ENCODE measurements at regions not wholly inside any gene's neighbourhood (a gene's known extent, or its start where the extent isn't known, plus 50 kb on each side); places are given as distances from the start of the nearest gene placed in this dataset.

GRCh38 chr20:17108896-17109295 lies 117.9 kb upstream of the PCSK2 start:
- Histone ChIP-seq H3K4me3 (no peak overlapping the region), H3K36me3 (no peaks in the 10 kb centered on the region), H3K4me1 (no peaks in the 10 kb centered on the region), H3K9me3 (replicated peaks) (no peaks in the 10 kb centered on the region), H3K27me3 (no peaks in the 10 kb centered on the region), H3K27ac (no peak overlapping the region)
- DNase-seq, result no peak

GRCh38 chr20:17109307-17109706 lies 117.5 kb upstream of the PCSK2 start:
- Histone ChIP-seq H3K9me3 (replicated peaks) (no peaks in the 10 kb centered on the region), H3K27ac (no peak overlapping the region), H3K4me1 (no peaks in the 10 kb centered on the region), H3K36me3 (no peaks in the 10 kb centered on the region), H3K27me3 (no peaks in the 10 kb centered on the region), H3K4me3 (no peak overlapping the region)
- DNase-seq, result no peak

DNA sequence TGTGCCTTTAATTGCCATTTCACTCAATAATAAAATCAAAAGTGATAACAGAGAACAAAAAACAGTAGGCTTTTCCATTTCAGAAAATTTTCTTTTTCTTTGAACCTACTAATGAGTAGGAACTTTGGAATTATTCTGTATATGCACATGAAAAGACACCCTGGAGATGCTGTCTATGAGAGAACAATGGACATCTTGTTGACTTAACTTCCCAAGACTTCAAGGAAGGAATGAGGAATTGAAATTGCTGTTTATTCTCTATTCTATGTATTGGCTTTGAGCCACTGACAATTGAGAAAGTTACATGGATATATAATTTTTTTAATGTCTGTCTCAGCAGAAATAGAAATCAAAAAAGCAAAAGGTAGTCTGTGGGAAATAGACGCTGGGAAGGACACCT lies 98.6 kb upstream of the PCSK2 start:
- H3K27ac ChIP-seq, result no peak overlapping the region
- no peaks in the 10 kb centered on the region for H3K9me3 ChIP-seq (replicated peaks)
- H3K4me3 ChIP-seq, result no peak overlapping the region
- no peaks in the 10 kb centered on the region for H3K36me3 ChIP-seq
- DNase-seq, result no peak
- H3K4me1 ChIP-seq, result no peaks in the 10 kb centered on the region
- H3K27me3 ChIP-seq, result no peaks in the 10 kb centered on the region; the same call in 1 of the 2 replicates

- no peak for DNase-seq
- no peaks in the 10 kb centered on the region for H3K4me1 ChIP-seq
- H3K27ac ChIP-seq, result no peak overlapping the region
- no peaks in the 10 kb centered on the region for H3K36me3 ChIP-seq
- H3K27me3 ChIP-seq, result no peaks in the 10 kb centered on the region; the same call in 1 of the 2 replicates
- no peak overlapping the region for H3K4me3 ChIP-seq
- H3K9me3 ChIP-seq (replicated peaks), result no peaks in the 10 kb centered on the region
Observed at GRCh38 chr20:17129089-17129488, 97.8 kb upstream of the PCSK2 start.

- Histone ChIP-seq H3K4me3 (no peak overlapping the region), H3K27me3 (no peaks in the 10 kb centered on the region), H3K36me3 (no peaks in the 10 kb centered on the region; the same call in 1 of the 2 replicates), H3K4me1 (no peaks in the 10 kb centered on the region), H3K9me3 (replicated peaks) (no peaks in the 10 kb centered on the region), H3K27ac (no peak overlapping the region)
- DNase-seq, result no peak
Observed at GRCh38 chr20:17137692-17138091, 89.1 kb upstream of the PCSK2 start.

GRCh38 chr20:17138237-17138636 lies 88.6 kb upstream of the PCSK2 start:
- no peaks in the 10 kb centered on the region for H3K9me3 ChIP-seq (replicated peaks)
- H3K27me3 ChIP-seq, result no peaks in the 10 kb centered on the region
- no peak for DNase-seq
- H3K4me3 ChIP-seq, result no peak overlapping the region
- no peaks in the 10 kb centered on the region for H3K4me1 ChIP-seq
- no peaks in the 10 kb centered on the region; the same call in 1 of the 2 replicates for H3K36me3 ChIP-seq
- H3K27ac ChIP-seq, result no peak overlapping the region

DNA sequence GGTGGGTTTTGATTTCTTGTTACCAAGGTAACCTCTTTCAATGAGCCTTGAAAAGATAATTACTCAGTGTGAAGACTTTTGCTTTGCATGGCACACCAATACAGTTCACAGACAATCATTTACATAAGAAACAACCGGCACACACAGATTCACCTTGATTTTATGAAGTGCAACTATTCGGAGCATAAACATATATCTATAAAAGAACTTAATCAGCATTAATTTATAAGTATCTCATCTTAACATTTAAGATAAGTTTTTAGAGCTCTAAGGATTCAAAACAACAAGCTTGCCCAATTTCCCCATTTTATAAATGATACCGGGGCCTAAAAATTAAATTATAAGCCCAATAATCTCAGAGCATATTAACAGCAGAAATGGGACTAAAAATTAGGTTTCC lies 85.9 kb upstream of the PCSK2 start:
- DNase-seq, result no peak
- Histone ChIP-seq H3K4me3 (no peak overlapping the region), H3K9me3 (replicated peaks) (no peaks in the 10 kb centered on the region), H3K36me3 (no peaks in the 10 kb centered on the region; the same call in 1 of the 2 replicates), H3K27me3 (no peaks in the 10 kb centered on the region), H3K4me1 (no peaks in the 10 kb centered on the region), H3K27ac (no peak overlapping the region)

DNA sequence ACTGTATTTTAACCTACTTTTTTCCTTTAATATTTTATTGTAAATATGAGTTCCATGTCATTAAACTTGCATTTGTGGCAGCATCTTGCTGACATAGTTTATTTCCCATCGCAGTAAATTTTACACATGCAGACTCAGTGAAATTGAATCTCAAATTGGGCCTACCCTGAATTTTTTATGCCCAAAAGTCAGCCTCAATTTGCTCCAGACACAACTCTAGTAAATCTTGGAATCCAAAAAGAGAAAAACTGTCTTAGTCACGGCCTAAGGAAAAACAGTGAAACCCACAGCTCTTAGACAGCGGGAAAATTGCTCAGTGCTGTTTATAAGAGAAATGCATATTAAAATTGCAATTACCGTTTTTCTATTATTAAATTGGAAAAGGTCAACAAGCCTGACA lies 85.3 kb upstream of the PCSK2 start:
- Histone ChIP-seq H3K27ac (no peak overlapping the region), H3K9me3 (replicated peaks) (no peaks in the 10 kb centered on the region), H3K27me3 (no peaks in the 10 kb centered on the region), H3K36me3 (no peaks in the 10 kb centered on the region; the same call in 1 of the 2 replicates), H3K4me1 (no peaks in the 10 kb centered on the region), H3K4me3 (no peak overlapping the region)
- DNase-seq, result no peak

- Histone ChIP-seq H3K4me3 (no peak overlapping the region), H3K9me3 (replicated peaks) (no peaks in the 10 kb centered on the region), H3K27me3 (no peaks in the 10 kb centered on the region), H3K27ac (no peak overlapping the region), H3K36me3 (no peaks in the 10 kb centered on the region; the same call in 1 of the 2 replicates), H3K4me1 (no peaks in the 10 kb centered on the region)
- no peak for DNase-seq
Observed at GRCh38 chr20:17142666-17143065, 84.2 kb upstream of the PCSK2 start.

DNA sequence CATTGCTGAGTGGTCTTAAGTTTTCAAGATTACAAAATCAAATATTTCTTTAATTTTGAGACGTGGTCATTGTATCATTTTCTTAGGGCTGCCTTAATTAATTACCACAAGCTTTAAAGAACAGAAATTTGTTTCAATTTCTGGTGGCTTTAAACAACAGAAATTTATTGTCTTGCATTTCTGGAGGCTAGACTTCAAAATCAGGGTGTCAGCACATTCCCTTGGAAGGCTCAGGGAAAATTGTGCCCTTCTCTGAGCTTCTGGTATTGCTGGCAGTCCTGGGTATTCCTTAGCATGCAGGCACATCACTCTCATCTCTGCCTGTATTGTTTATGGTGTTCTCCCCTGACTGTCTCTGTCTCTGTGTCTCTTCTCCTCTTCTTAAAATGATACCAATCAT lies 76.0 kb upstream of the PCSK2 start:
- Histone ChIP-seq H3K4me1 (no peaks in the 10 kb centered on the region), H3K27me3 (no peaks in the 10 kb centered on the region), H3K36me3 (no peaks in the 10 kb centered on the region), H3K27ac (no peak overlapping the region), H3K4me3 (no peak overlapping the region), H3K9me3 (replicated peaks) (no peaks in the 10 kb centered on the region)
- DNase-seq, result no peak

- no peak for DNase-seq
- Histone ChIP-seq H3K27ac (no peak overlapping the region), H3K4me3 (no peak overlapping the region)
Observed at GRCh38 chr20:17155401-17155800, 71.4 kb upstream of the PCSK2 start.

DNA sequence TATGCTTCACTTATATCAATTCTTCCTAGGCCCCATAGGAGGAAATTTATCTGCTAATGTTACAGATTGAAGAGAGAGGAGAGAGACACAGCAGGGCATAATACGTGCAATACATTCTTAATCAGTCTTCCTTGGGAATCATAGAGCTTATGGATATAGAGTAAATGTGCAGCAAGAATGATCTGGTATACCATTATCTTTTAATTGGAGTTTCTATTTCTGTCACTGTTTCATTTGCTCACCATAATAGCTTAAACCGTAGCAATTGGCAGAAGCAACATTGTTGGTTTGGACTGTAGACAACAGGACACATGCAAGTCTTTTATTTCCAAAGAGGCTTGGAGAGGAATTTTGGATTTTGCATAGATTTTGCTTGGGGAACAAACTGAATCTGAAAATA lies 68.1 kb upstream of the PCSK2 start:
- no peaks in the 10 kb centered on the region for H3K27me3 ChIP-seq
- no peaks in the 10 kb centered on the region for H3K9me3 ChIP-seq (replicated peaks)
- H3K36me3 ChIP-seq, result no peaks in the 10 kb centered on the region
- H3K4me1 ChIP-seq, result no peaks in the 10 kb centered on the region
- no peak overlapping the region for H3K4me3 ChIP-seq
- H3K27ac ChIP-seq, result no peak overlapping the region
- no peak for DNase-seq

More at GRCh38 chr20:17155401-17155800, 71.4 kb upstream of the PCSK2 start:
- H3K27me3 ChIP-seq, result no peaks in the 10 kb centered on the region
- H3K4me1 ChIP-seq, result no peaks in the 10 kb centered on the region
- H3K36me3 ChIP-seq, result no peaks in the 10 kb centered on the region
- H3K9me3 ChIP-seq (replicated peaks), result no peaks in the 10 kb centered on the region

GRCh38 chr20:17161673-17162481 lies 65.0 kb upstream of the PCSK2 start:
- Histone ChIP-seq H3K4me3 (no peak overlapping the region), H3K27me3 (no peaks in the 10 kb centered on the region), H3K4me1 (no peaks in the 10 kb centered on the region), H3K9me3 (replicated peaks) (no peaks in the 10 kb centered on the region), H3K36me3 (no peaks in the 10 kb centered on the region), H3K27ac (no peak overlapping the region)
- DNase-seq, result no peak

- no peak overlapping the region for H3K4me3 ChIP-seq
- H3K27ac ChIP-seq, result no peak overlapping the region
- DNase-seq, result no peak
- H3K27me3 ChIP-seq, result no peaks in the 10 kb centered on the region
- H3K4me1 ChIP-seq, result peaks cover 17% of the 10 kb centered on the region
- H3K36me3 ChIP-seq, result no peaks in the 10 kb centered on the region
- no peaks in the 10 kb centered on the region for H3K9me3 ChIP-seq (replicated peaks)
Observed at GRCh38 chr20:17168026-17168612, 58.7 kb upstream of the PCSK2 start.

DNA sequence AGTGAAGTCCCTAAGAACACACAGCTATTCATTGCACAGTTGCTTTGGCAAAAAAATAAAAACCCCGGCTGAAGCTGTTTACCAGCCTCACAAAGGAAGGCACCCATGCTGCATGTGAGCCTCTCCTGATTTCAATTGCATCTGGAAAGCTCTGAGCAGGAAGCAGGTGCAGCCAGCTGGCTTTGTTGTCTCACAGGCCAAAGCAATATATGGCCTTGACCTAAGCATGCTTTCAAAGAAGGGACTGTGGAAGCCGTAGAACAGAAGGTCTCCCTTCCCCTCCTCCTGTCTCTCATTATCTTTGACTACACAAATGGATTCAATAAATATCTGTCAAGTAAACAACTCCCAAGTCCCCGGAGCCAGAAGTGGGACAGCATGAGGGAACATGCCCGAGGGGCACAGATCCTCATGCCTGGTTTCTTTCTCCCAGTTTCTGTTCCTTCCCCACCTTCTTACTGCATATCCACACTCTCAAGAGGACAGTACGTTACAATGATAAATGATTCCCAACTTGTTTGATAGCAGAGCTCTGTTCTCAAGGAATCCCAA lies 57.2 kb upstream of the PCSK2 start:
- no peak overlapping the region for H3K4me3 ChIP-seq
- H3K27me3 ChIP-seq, result no peaks in the 10 kb centered on the region
- H3K4me1 ChIP-seq, result peaks cover 23% of the 10 kb centered on the region
- H3K27ac ChIP-seq, result no peak overlapping the region
- H3K9me3 ChIP-seq (replicated peaks), result no peaks in the 10 kb centered on the region
- DNase-seq, result peak in 1 of 2 experiments; percentile 29
- H3K36me3 ChIP-seq, result no peaks in the 10 kb centered on the region

All from SJCRH30 (cell line).